Vagina (tissue), 2 donors: ENCODE measurements at regions not wholly inside any gene's neighbourhood (a gene's known extent, or its start where the extent isn't known, plus 50 kb on each side); places are given as distances from the start of the nearest gene placed in this dataset.

Experiments
- CTCF ChIP-seq, 3 experiments: fragments of 450-650 bp in 2 of 3; fragments of 200-600 bp in 1 of 3; sonication (generic) in 1 of 3; IDR thresholded peaks; one replicate each; pipeline ENCODE4 v1.5.1; 2017 to 2019; ENCODE audit warnings: antibody characterized with exemption in 3 of 3, mild to moderate bottlenecking in 2 of 3, moderate library complexity in 2 of 3
- POLR2A ChIP-seq, 2 donors: fragments of 450-650 bp; IDR thresholded peaks; one replicate each; pipeline ENCODE4 v1.6.1; 2017; ENCODE audit warnings: antibody characterized with exemption in 2 of 2, mild to moderate bottlenecking in 2 of 2, moderate library complexity in 2 of 2

GRCh38 chr12:126232711-126233110, 1167.5 kb downstream of the AACS start:
- TF ChIP-seq CTCF (IDR thresholded peaks at IDR 0.05): no peak
- no peak for TF ChIP-seq POLR2A (IDR thresholded peaks at IDR 0.05)
